Sigmoid colon (tissue), 4 donors: ENCODE measurements at regions not wholly inside any gene's neighbourhood (a gene's known extent, or its start where the extent isn't known, plus 50 kb on each side); places are given as distances from the start of the nearest gene placed in this dataset.

Experiments
- POLR2A ChIP-seq, 2 donors: fragments of 450-650 bp; IDR thresholded peaks; one replicate each; pipeline ENCODE4 v1.6.1; 2016; ENCODE audit warnings: antibody characterized with exemption in 2 of 2, mild to moderate bottlenecking in 2 of 2, moderate library complexity in 2 of 2
- POLR2AphosphoS5 ChIP-seq, 4 donors: sonication (generic); formaldehyde crosslinking; IDR thresholded peaks; one replicate each; pipeline ENCODE4 v1.6.1; 2017; ENCODE audit warnings: antibody characterized with exemption in 4 of 4
- TF ChIP-seq, protein P1 (sequence below), 4 experiments: fragments of 450-650 bp in 3 of 4; fragments of 200-600 bp in 1 of 4; IDR thresholded peaks; one replicate each; pipeline ENCODE4 v1.5.1; 2016 to 2019; ENCODE audit warnings: antibody characterized with exemption in 4 of 4, mild to moderate bottlenecking in 3 of 4, moderate library complexity in 2 of 4

DNA sequence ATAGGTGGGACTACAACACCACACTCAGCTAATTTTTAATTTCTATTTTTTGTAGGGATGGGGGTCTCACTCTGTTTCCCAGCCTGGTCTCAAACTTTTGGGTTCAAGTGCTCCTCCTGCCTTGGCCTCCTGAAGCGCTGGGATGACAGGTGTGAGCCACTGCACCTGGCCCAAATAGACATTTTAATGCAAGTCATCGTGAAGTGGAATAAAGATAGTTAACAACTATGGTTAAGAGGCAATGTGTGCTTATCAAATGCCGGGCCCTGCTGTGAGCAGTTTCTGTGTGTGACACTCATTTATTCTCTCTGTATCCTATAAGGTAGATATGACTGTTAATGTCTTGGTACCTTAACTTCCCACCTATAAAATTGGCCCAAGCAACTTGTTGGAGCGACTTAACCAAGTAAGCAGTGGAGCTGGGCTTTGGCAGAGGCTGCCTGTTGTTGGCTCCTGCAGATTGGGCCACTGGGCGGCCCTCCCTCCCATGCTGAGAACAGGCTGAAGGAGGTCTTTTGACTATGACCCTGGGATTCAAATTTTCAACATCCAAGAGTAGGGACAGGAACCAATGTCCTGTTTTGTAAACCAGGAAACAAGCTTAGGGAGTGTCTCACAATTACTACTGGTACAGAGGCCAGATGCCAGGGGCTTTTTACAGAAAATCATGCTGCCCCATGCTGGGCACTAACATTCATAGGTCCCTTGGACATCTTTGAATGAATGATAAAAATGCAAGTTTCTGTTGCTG lies 450.7 kb downstream of the TSHZ3 start:
- TF ChIP-seq, protein P1, sequence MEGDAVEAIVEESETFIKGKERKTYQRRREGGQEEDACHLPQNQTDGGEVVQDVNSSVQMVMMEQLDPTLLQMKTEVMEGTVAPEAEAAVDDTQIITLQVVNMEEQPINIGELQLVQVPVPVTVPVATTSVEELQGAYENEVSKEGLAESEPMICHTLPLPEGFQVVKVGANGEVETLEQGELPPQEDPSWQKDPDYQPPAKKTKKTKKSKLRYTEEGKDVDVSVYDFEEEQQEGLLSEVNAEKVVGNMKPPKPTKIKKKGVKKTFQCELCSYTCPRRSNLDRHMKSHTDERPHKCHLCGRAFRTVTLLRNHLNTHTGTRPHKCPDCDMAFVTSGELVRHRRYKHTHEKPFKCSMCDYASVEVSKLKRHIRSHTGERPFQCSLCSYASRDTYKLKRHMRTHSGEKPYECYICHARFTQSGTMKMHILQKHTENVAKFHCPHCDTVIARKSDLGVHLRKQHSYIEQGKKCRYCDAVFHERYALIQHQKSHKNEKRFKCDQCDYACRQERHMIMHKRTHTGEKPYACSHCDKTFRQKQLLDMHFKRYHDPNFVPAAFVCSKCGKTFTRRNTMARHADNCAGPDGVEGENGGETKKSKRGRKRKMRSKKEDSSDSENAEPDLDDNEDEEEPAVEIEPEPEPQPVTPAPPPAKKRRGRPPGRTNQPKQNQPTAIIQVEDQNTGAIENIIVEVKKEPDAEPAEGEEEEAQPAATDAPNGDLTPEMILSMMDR (IDR thresholded peaks at IDR 0.05): no peak
- no peak for TF ChIP-seq POLR2A (IDR thresholded peaks at IDR 0.05)
- TF ChIP-seq POLR2AphosphoS5 (IDR thresholded peaks at IDR 0.05): no peak
